ENCODE measurements at regions not wholly inside any gene's neighbourhood (a gene's known extent, or its start where the extent isn't known, plus 50 kb on each side); places are given as distances from the start of the nearest gene placed in this dataset.

DNA sequence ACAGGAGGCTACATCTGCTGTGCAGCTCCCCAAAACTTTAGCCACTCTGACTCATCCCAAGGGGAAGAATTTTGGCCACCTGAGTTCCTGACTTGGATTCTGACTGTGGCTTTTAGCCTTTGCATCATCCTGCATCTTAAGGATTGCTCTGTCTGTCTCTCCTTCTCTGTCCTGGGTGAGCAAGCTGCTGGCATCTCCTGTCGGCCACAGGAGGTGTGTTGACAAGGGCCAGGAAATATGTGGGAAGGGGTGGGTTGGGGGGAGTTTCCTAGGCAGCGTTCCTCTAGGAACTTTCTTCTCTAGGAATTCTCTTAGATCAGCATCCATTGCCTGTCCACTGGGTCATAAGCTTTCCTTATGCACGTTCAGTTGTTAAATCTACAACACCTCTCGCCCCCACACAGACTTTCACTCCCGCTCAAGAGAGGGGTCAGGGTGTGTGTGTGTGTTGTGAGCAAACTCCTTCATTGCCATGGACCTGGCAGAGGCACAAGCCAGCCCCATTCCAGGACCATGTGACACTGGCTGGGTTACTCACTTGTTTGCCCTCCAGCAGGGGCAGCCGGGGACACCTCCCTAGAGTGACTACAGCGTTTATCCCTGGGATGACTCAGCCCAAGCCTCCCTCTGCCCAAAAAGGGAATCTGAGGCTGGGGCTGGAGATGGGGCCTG lies 145.0 kb upstream of the DUSP10 start:
- H3K27ac ChIP-seq (ENCODE audit: low read depth, low read length): no peak overlapping the region
- TF ChIP-seq RAD21 (IDR thresholded peaks at IDR 0.05; ENCODE audit: low read depth) (no peak), SIN3A (IDR thresholded peaks at IDR 0.05; ENCODE audit: low read depth) (no peak), CBX3 (IDR thresholded peaks at IDR 0.05; ENCODE audit: low read depth) (peak; percentile 65; the same call in 1 of the 2 replicates), SRF (IDR thresholded peaks at IDR 0.05; ENCODE audit: low read depth) (peak; percentile 93), ZNF274 (IDR thresholded peaks at IDR 0.05; ENCODE audit: low read depth, low read length) (no peak), JUND (IDR thresholded peaks at IDR 0.05) (peak; percentile 76), YY1 (IDR thresholded peaks at IDR 0.05; ENCODE audit: extremely low read depth, insufficient replicate concordance, low read depth, low read length) (no peak), REST (IDR thresholded peaks at IDR 0.05; ENCODE audit: low read depth) (no peak), EZH2 (IDR thresholded peaks at IDR 0.05) (no peak), POLR2AphosphoS5 (IDR thresholded peaks at IDR 0.05; ENCODE audit: low read depth, low read length) (peak; percentile 26; the same call in 1 of the 2 replicates), FOSL1 (IDR thresholded peaks at IDR 0.05; ENCODE audit: low read depth) (peak; percentile 79), SP1 (IDR thresholded peaks at IDR 0.05; ENCODE audit: low read depth) (peak; percentile 63), POLR2A (IDR thresholded peaks at IDR 0.05; ENCODE audit: borderline replicate concordance, extremely low read depth, insufficient read depth, insufficient read length) (no peak), TCF7L2 (IDR thresholded peaks at IDR 0.05; ENCODE audit: borderline replicate concordance, extremely low read depth, insufficient read depth, insufficient read length) (no peak), ELF1 (IDR thresholded peaks at IDR 0.05; ENCODE audit: borderline replicate concordance, low read depth) (no peak), EGR1 (IDR thresholded peaks at IDR 0.05; ENCODE audit: low read depth) (no peak), EZH2phosphoT487 (IDR thresholded peaks at IDR 0.05; ENCODE audit: borderline replicate concordance) (no peak), ZFX (IDR thresholded peaks at IDR 0.05) (no peak), ATF3 (IDR thresholded peaks at IDR 0.05) (no peak)
- TF ChIP-seq, protein P1, sequence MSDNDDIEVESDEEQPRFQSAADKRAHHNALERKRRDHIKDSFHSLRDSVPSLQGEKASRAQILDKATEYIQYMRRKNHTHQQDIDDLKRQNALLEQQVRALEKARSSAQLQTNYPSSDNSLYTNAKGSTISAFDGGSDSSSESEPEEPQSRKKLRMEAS (IDR thresholded peaks at IDR 0.05): peak; percentile 67
- TF ChIP-seq, protein P2, sequence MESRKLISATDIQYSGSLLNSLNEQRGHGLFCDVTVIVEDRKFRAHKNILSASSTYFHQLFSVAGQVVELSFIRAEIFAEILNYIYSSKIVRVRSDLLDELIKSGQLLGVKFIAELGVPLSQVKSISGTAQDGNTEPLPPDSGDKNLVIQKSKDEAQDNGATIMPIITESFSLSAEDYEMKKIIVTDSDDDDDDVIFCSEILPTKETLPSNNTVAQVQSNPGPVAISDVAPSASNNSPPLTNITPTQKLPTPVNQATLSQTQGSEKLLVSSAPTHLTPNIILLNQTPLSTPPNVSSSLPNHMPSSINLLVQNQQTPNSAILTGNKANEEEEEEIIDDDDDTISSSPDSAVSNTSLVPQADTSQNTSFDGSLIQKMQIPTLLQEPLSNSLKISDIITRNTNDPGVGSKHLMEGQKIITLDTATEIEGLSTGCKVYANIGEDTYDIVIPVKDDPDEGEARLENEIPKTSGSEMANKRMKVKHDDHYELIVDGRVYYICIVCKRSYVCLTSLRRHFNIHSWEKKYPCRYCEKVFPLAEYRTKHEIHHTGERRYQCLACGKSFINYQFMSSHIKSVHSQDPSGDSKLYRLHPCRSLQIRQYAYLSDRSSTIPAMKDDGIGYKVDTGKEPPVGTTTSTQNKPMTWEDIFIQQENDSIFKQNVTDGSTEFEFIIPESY (IDR thresholded peaks at IDR 0.05; ENCODE audit: extremely low read depth, insufficient replicate concordance, low read length): no peak

More for the DNA sequence above, 145.0 kb upstream of the DUSP10 start:
- Histone ChIP-seq H3K9me3 (ENCODE audit: control insufficient read depth in 1 of 2, insufficient read depth in 1 of 2, low read depth in 1 of 2, low read length in 2 of 2) (no peaks in the 10 kb centered on the region), H3K9ac (ENCODE audit: low read length) (no peak overlapping the region), H3K4me2 (ENCODE audit: low read length) (peak overlapping the region; percentile 56), H3K9me2 (ENCODE audit: insufficient read depth) (no peaks in the 10 kb centered on the region), H4K20me1 (ENCODE audit: insufficient read depth) (no peaks in the 10 kb centered on the region), H3K27me3 (ENCODE audit: insufficient read depth, low read length) (no peaks in the 10 kb centered on the region), H3K79me2 (ENCODE audit: insufficient read depth, low read length) (no peaks in the 10 kb centered on the region), H3K4me3 (replicated peaks in 1 of 2; ENCODE audit: low read depth in 1 of 2, low read length in 2 of 2) (no peak overlapping the region), H3K36me3 (ENCODE audit: control insufficient read depth in 1 of 2, insufficient read depth in 2 of 2, low read length in 2 of 2) (no peaks in the 10 kb centered on the region), H2AFZ (ENCODE audit: low read depth, low read length, poor library complexity, severe bottlenecking) (peak overlapping the region; percentile 70), H3K4me1 (ENCODE audit: control insufficient read depth in 1 of 2, insufficient read depth in 2 of 2, low read length in 2 of 2) (peaks cover 5 to 14% of the 10 kb centered on the region in 2 experiments; a peak in 3 of 4 replicates)
- DNase-seq (ENCODE audit: low read depth, low spot score): peak; percentile 46
- RAD21 ChIA-PET (ENCODE audit: low non-redundant PET in 1 of 2, low total read pairs in 2 of 2, uncharacterized antibody in 2 of 2, unreplicated experiment in 2 of 2): no interaction called here
- BruUV-seq (replicated peaks): no TSS peak
- POLR2A ChIA-PET: no interaction called here
- peak; percentile 99 for ATAC-seq
- CTCF ChIA-PET: no interaction called here
- intact Hi-C loops (cut with micrococcal nuclease): no loop called here

All from HCT116 (cell line).